HG03025 (cell line): ENCODE measurements at regions not wholly inside any gene's neighbourhood (a gene's known extent, or its start where the extent isn't known, plus 50 kb on each side); places are given as distances from the start of the nearest gene placed in this dataset.

ENCODE experiments used
- ATAC-seq: cut with Tn5 transposase; IDR thresholded peaks from one replicate; pipeline ENCODE4 v1.9.1; 2021; ENCODE audit warnings: mild to moderate bottlenecking, moderate library complexity; ENCODE audit not compliant: unreplicated experiment, low FRiP score

GRCh38 chr1:216900116-216900620, 176.9 kb upstream of the ESRRG start:
- no peak for ATAC-seq

GRCh38 chr1:216898801-216899200, 175.6 kb upstream of the ESRRG start:
- no peak for ATAC-seq

DNA sequence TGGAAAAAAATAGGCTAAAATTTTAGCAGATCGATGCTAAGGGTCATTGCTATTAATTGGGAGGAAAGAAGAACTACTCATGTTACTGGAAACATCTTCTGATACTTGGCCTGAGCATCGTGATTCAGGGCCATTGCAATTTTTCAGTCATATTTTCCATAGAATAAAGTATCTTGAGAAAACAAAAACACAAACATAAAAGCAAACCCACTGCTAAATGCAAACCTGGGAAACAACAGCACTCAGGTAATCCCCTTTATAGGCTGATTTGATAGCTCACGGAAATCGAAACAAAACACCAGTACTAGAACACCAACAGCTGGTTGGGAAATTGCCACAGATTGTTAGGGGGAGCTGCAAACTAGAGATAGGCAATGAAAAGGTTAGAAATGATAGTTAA, 172.9 kb upstream of the ESRRG start:
- no peak for ATAC-seq

DNA sequence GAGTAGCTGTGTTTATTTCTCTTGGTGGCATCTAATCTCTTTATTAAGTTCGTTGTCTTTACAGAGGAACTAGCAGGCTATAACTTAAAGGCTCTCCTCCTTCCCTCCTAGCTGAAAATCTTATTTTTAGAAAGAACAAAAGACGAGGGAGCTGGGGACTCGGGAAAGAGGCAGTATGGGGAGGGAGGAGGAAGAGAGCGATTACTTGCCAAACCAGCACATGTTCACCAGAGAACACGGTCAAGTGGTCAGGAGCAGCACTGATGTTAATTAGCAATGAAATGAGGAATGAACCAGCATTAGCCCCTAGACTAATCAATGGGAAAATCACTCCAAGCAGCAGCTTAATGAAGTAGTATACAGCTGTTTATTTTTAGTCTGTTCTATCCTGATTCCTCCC, 171.3 kb upstream of the ESRRG start:
- ATAC-seq = no peak

GRCh38 chr1:216892581-216893160, 169.4 kb upstream of the ESRRG start:
- no peak for ATAC-seq

GRCh38 chr1:216890871-216891270, 167.6 kb upstream of the ESRRG start:
- ATAC-seq = no peak

DNA sequence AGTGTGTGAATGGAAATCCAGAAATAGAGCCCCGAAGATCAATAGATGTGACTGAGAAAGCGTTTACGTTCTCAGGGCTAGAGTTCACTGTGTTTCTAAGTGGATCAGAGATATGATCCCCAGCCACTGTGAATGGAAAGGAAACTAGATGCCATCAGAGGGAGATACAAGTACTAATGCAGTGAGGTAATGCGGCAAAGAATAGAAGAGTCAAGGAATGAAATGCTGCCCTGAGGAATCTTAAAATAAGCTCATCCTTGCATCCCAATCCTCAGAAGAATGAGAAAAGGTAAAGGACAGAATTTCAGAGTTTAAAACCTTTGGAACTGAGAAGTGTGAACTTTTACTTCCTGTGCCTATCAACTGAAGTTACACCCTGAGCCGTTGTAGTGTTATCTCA, 165.5 kb upstream of the ESRRG start:
- no peak for ATAC-seq

- ATAC-seq = no peak
Measured at GRCh38 chr1:216887032-216887431, 163.8 kb upstream of the ESRRG start.

GRCh38 chr1:216884614-216885229, 161.5 kb upstream of the ESRRG start:
- no peak for ATAC-seq

GRCh38 chr1:216883518-216883917, 160.3 kb upstream of the ESRRG start:
- no peak for ATAC-seq

DNA sequence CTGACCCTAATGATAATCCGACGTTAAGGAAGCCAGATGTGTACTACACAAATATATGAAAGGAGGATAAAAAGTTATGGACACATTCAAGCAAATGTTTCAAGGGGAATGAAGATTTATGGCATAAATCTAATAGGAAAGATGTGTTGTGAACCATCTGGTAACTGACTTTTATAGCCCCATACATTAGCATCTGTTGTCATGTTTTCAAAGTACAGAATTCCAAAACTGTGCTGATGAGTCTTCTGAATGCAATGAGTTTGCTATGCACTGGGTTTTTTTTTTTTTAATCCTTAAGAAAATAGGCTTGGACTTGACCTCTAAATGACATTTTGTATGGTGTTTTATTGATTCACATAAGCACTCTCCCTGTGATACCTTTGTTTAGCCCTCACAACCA, 158.5 kb upstream of the ESRRG start:
- no peak for ATAC-seq

DNA sequence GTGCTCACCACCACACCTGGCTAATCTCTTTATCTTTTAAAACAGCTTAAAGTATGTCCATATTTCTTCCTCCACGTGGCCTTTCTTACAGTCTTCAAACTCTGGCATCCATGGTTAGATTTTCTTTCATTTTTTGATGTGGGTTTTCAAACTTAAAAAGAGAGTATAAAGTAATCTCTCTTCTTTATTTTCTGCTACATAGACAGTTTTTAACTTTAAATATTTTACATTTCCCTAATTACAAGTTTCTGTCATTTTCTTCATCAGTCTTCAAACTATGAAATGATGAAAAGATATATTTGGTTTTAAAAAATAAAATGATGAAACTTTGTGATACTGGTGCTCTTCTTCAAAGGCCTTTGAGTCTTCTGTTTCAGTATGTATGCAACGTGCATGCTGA, 143.5 kb upstream of the ESRRG start:
- ATAC-seq = no peak

DNA sequence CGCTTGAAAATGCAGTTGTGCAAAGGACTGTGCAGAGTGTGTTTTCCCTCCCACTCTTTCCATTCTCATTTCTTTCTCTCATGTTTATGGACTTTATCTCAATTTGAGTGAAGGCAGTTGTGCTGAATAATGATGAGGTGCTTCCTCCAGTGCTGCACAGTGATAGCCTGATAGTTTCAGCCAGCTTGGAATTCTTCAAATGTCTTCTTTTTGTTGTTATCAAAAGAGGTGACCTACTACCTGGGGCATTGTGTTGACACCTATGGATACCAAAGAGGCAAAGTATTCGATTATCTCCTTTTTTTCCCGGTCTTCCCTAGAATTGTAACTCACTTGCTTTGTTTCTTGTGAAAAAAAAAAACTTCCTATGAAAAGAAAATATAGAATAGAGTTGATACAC, 132.6 kb upstream of the ESRRG start:
- no peak for ATAC-seq

DNA sequence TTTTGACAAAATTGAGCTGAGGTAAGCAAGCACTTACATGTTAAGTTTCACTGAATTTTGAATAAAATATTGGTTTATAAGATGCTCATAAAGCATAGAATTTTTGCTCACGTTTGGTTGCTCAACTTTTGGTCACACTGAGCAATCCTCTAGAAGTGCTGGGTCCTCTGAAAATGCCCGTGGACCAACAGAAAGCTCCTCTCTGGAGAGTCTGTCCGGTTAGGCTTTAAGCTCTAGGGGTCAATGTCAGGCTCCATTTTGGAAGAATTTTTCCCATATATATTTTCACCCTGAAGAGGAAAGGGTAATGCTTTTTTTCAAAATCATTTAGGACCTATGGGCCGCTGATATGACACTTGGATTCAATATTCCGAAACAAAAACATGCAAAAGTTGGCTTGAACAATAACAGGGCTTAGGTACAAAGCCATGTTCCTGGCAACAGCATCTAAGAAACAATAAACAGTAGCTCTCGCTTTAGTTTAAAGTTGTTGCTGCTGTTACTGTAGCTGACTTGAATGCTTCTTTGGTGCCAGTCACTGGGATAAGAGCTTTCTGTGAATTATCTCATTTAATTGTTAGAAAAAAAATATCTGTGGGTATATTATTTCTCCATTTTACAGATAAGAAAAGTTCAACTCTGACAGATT, 131.7 kb upstream of the ESRRG start:
- ATAC-seq = no peak

DNA sequence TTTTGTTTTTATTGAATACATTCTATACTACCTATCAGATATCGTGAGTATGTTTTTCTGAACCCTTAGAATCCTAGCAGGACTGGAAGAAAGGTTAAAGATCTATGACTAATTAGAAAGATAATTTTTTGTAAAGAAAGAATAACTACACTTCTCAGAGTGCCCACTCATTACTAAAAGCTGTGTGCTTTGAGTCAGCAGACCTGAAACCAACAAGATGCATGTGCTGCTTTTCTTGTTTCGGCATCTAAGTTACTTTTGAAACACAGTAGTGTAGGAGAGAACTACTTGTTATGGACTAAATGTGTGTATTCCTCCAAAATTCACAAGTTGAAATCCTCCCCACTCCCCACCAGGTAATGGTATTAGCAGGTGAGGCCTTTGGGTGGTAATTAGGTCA, 127.8 kb upstream of the ESRRG start:
- no peak for ATAC-seq

DNA sequence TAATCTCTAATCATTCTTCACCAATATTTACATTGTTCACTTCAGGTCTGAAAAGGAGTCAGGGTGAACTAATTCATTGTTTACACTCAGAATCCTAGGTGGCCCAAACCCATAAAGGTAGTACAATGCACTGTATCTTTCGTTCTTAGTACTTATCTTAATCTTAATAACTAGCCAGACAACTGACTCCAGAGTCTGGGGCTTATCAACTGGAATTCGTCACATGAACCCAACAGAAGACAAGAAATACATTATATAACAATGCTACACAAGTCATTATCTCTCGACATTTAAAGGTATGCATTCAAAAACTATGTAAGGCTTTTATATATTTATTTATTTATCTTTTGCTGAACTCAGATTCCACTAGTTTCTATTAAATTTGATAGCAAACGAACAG, 125.9 kb upstream of the ESRRG start:
- no peak for ATAC-seq

DNA sequence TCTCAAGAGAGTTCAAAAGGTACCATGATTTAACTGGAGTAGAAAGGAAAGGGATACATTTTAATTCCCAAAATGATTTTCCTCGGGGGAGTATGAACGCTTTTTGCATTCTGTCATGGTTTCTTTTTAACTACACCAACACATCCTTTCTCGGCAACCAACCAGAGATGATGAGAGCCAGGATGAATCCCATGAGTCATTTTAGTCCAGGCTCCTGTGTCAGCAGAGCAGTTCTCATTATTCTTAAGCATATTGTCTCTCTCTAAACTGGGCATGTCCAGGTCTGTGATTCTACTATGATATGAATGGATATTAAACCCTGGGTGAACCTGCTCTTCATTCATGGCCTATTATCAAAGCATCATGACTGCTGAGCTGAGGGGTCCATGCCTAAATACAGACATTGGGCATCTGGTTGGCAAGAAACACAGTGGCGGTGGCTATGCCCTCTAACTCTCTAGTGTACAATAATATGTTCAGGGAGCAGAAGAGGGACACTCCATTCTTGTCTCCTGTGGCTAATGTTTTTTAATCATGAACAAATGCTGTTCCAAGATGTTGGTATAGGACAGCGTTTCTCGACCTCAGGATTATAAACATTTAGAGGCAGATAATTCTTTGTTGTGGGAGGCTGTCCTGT, 124.3 kb upstream of the ESRRG start:
- ATAC-seq = no peak

DNA sequence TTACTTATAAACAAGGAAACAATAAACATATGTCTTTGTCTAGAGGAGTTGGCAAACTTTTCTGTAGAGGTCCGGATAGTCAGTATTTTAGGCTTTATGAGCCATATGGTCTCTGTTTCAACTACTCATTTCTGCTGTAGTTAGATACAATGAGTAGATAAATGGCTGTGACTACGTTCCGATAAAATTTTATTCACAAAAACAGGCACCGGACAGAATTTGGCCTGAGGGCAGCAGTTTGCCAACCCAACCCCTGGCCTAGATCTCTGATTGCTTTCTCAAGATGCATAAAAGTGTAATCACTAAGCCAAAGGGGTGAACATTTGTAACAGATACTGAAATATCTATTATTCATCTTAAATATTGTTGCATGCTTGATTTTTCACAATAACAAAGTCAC, 123.1 kb upstream of the ESRRG start:
- ATAC-seq = no peak

GRCh38 chr1:216843409-216843808, 120.2 kb upstream of the ESRRG start:
- no peak for ATAC-seq

DNA sequence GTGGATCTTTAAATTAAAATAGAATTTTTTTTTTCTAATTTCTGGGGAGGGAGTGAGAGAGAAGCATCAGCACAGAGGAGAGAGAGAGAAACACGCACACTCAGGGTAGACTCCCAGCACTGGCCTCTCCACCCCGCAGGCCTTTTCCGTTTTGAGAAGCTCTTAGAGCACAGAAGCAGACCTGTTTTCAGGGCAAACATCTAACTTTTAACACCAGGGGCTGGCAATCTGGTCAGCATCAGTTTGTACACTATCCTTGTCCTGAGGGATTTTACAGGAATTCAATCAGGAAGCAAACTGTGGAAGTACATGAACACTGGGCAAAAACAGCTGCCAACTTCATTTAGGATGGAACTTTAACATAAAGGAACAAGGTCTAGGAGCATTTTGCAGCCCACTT, 117.9 kb upstream of the ESRRG start:
- ATAC-seq = no peak

DNA sequence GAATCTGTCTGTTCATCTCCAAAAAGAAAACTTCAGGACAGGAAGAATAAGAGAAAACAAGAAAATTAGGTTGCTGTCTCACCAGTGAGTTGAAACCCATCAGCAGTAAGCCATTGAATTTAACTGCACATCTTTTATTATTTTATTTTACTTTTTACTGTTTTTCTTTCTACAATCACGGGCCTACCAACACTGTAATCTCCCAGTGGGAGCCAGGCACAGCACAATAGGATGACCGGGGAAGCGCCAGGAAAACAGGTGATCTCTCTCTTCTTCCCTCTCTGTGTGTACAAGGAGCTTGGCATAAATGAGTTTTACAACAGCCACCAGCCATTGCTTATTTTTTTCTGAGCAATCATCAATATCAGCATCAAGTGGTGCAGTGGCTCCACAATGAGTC, 113.1 kb upstream of the ESRRG start:
- no peak for ATAC-seq

DNA sequence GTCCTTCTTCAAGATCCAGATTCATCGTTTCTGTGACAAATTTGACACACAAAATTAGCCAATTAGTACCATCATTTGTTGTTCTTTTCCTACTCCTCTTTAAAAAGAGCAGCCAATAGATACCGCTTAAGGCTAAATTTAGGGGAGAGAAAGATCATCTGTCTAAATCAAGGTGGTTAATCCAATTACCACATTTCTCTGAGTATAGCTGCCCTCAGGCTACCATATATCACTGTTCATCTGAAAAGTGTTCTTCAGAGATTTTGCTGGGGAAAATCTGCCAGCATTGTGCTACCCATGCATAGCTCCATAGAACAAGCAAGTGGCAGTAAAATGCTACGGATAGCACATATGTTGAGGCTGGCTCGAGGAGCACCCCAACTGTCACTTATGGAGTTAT, 110.3 kb upstream of the ESRRG start:
- ATAC-seq = no peak
